ENCODE measurements at regions not wholly inside any gene's neighbourhood (a gene's known extent, or its start where the extent isn't known, plus 50 kb on each side); places are given as distances from the start of the nearest gene placed in this dataset.

- TF ChIP-seq CTCF (conservative IDR thresholded peaks at IDR 0.05; ENCODE audit: low read depth, low read length) (no peak), RFX5 (IDR thresholded peaks at IDR 0.05; ENCODE audit: low read depth, low read length) (no peak), FOS (IDR thresholded peaks at IDR 0.05; ENCODE audit: low read depth, low read length) (no peak), POLR2A (IDR thresholded peaks at IDR 0.05; ENCODE audit: low read depth, low read length) (no peak), CHD1 (IDR thresholded peaks at IDR 0.05; ENCODE audit: low read depth, low read length) (no peak)
Observed at GRCh38 chr9:29740518-29740917, 2167.2 kb upstream of the C9orf72 start.
